CD4-positive, alpha-beta T cell treated with Interleukin-6 at 100 ng/mL for 8 hours (primary cell): ENCODE measurements at regions not wholly inside any gene's neighbourhood (a gene's known extent, or its start where the extent isn't known, plus 50 kb on each side); places are given as distances from the start of the nearest gene placed in this dataset.
A peak's percentile ranks its signal among the peaks of the same experiment; 100 is the strongest.

ENCODE experiments used
- DNase-seq: peaks from one replicate; pipeline ENCODE4 v3.0.0-alpha.2; 2020; ENCODE audit warnings: mixed read lengths, low spot score

DNA sequence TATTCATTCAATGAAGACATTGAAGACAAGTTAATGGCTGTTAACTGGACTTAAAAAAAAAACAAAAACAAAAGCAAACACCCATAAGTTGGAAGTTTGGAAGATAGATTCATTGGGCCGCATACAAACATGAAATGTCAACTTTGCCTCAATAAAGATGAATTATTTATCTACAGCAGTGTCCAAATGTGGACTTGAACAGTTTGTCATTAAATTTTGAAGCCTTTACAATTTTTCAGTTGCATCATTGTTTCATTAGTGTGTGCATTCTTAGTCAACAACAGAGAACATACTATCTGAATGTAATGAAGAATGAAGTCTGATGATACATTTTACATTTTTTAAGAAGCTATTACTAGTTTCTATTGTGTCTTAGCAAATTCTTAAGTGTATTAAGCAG lies 152.1 kb downstream of the SLIT2 start:
- DNase-seq: no peak

DNA sequence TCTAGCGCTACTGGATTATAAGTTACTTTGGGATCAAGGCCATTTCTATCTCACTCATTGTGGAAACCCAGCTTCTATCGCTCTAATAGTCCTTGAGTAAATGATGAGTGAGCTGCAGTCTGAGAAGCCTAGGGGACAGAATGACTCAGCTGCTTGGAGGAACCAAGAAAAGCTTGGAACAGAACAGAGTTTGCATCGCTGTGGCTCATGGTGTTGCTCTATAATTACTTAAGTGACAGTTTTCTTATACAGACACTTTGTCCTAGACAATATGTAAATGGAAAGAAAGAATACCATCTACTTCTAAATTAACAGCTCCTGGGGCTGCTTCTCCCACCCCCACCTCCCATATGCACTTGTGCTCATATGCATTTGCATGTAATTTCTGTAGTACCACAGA lies 156.9 kb downstream of the SLIT2 start:
- no peak for DNase-seq

DNA sequence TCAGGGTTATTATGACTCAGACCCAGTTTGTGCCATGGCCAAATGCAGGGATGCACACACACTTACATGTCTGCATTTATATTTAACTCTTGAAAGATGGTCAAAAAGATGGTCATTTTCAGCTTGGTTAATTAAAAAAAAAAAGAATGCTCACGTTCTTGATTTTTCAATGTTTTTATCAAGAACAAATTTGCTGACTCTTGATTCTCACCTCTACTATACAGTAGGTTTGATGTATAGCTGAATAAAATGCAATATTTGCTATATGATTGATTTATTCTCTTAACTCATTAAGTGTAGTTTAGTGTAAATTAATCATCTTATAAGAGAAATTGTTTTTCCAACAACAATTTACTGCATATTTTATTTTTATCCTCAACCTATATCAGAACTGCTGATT lies 160.4 kb downstream of the SLIT2 start:
- no peak for DNase-seq

DNA sequence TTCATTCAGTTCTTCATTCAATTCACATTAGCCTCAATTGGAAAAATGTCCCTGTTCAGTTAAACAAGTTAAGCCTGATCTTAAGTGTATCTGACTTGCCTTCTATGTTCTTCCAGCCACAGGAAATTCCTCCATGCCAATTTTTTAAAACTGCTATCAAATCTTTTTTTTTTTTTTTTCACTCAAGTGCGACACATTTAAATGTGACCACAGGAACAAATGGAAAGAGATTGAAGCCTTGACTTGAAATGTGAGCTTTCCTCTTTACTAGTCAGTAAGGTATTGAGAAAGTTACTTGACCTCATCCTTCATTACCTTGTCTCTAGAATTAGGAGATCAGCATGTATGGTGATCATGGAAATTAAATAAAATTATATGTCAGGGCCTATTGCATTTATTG lies 165.1 kb downstream of the SLIT2 start:
- no peak for DNase-seq

DNA sequence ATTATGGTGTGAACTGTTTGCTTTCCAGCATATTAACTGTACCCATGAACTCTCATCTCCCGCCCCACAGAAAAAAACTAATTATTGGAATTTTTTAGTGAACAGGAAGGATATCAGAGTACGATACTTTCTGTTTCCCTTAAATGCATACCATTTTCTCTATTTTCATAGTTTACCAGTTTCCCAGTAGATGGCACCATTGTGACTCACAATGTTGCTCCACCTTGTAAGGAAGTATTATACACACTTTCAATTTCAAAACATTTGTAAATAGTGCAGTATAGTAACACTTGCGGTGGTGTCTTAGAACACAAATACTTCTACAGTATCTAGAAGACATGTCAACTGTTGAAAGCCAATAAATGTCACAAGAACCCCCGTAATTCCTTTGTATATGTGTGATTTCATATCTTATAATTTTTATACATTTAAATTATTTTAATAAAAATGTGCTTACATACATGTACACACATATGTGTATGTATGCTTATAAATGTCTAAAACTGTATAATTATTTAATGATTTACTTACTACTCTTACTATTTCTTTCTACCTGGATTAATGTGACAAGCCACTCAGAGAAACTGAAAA lies 167.3 kb downstream of the SLIT2 start:
- peak; percentile 7 for DNase-seq

DNA sequence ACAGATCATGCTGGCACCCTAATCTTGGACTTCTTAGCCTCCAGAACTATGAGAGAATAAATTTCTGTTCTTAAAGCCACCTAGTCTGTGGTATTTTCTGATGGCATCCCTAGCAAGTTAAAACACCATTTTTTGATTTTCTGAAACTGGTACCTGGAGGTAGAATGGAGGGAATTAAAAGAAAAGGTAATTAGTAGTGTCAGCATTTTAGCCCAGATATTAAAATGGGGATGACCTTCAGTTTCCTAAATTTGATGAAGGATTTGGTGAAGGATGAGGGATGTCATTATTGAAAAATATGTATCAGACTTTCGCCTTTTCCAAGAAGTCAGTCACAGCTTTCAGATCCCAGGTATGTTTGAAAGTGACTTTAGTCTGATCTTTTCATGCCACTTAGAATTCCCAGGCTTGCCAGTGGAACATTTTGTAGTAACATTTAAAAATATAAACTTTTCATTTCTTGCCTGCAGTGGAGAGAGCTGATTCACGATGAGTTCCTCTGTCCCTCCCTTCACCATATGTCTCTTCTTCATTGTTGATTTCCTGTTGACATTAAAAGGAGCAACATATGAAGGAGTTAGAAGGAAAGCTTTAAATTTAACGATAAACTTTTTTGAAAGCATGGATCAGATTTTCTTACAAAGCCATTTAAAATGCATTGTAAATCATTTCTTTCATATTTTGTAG lies 169.4 kb downstream of the SLIT2 start:
- no peak for DNase-seq

DNA sequence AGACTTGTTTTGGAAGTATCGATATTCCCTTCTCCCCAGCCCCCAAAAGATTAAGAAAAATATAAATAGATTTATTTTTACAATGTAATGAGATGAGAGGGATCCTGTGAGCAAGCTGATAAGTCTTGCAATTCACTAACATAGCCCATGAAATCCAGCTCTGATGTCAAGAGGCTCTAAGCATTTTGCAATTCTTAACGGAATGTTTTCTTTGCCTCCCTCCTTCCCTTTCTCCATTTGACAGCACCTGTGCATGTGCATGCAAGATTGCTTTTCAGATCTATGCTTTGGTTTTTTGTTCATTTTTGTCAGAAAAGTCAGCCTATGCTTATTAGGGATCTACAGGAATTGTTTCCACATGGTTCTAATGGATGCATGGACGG lies 169.9 kb downstream of the SLIT2 start:
- no peak for DNase-seq

DNA sequence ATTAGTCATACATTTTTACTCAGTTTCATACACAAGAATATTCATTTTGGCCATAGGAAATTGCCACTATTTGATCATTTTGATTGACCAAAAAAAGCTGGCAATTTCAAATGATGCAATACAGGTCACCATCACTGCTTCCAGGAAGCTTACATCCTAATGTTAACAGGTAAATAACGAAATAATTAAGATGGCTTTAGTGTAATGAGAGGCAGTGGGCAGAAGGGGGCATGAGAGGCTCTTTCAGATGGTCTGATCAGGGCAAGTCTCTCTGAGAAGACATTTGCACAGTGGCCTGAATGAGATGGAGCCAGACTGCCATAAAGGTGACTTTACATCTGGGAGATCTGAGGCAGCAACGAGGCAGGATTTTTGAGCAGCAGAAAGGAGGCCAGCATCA lies 170.7 kb downstream of the SLIT2 start:
- DNase-seq: peak; percentile 9

DNA sequence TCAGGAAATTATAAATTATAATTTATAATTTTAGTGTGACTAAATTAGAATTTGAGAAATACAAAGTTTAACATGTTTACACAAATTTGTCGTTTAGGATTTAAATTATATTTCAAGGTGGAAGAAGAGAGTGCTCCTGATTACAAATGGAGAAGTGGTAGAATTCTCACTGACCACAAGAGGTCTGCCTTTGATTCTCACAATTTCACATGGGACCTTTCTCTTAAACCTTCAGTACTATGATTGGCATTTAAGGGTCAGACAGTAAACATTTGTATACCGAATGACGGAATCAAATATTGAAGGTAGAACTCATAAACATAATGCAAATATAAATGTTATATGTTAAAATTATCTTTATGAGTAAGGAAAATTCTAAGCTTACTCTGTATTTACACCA lies 171.7 kb downstream of the SLIT2 start:
- DNase-seq: no peak

DNA sequence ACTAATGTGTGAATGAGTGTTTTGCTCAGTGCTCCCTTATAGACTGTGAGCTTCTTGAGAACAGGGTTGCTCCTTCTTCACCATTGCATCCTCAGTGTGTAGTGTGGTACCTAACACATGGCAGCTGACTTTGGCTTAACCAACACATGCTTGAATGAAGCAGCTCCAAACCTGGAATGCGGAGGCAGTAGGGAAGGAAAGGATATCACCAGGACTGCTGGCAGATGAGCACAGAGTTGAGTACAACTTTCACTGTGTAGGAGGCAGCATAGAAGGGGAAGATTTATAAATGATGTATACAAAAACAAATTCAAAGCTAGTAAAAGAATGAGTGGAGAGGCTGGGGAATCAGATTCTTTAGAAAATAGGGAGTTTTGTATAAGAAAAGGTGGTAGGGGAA lies 174.3 kb downstream of the SLIT2 start:
- DNase-seq: no peak

DNA sequence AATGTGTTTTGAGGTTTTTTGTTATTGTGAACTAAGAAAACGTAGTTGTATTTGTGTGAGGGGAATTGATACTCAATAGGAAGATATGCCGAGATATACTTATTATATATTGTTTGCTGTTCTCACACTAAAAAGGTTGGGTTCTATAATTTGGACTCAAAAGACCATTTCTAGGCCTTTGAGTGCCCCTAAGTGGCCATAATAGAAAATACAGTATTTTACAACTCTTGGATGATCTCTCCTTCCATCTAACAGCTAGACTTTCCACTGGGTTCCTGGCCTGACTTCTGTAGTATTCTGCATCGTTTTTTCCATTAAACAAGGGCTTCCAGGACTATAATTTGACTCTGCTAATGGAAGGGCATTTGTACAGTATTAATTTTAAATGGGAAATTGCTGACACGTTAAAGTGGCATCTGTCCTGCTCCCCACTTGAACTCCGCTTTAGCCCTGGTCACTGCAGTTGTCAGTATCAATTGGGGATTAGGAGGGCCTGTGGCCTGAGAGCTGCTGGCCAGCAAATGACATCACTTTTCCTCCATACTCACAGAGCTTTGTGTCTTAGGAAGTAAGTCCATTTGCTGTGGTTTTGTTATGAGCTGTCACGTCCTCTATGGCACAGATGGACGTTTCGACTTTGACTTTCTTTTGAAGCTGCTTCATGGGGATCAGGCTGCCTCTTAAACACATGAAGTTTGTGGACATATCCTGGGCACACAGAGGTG lies 176.9 kb downstream of the SLIT2 start:
- no peak for DNase-seq

DNA sequence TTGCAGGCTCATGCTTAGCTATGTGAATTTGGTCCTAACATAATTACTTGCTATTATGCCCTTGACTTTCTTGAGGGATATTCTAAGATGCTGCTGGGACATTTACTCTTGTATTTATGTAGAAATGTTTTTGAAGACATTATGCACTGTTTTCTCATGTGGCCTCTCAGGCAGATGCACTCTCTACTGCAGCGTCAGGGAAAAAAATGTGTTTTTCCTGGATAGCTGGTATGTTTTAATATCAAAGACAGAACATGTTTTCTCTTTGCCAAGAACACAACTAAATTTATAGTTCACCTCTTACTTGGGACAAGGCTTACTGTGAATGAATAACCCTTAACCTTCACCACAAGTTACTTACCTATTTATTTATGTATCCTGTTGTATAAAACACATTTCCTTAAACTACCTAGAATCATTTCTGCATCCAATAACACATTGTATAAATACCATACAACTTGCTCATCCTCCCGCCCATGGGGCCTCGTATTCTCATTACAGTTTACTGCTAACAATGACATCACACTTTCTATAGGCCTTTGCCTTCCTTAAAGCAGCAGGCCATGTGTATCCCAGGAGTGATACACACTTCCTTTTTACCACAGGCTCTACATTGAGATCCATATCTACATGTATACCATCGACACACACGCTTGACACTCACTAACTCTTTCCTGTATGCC lies 178.7 kb downstream of the SLIT2 start:
- no peak for DNase-seq

DNA sequence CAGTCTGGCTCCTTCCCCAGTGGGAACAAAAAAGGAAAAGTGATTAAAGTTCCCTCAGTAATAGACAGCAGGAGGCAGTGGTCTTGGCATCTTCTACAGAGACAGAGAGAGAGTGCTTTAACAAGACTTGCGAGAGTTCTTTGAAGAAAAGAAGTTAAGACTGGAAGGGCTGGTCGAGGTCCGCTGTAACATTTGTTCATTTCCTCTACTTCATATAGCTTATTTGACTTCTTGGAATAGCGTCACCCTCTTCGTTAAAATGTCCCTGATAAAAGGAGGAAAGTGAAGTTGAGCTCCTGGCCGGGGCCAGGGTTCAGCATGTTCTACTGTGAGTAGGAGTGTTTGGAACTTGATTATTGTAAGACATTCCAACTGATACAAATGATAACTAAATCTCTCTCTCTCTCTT lies 179.8 kb downstream of the SLIT2 start:
- no peak for DNase-seq

DNA sequence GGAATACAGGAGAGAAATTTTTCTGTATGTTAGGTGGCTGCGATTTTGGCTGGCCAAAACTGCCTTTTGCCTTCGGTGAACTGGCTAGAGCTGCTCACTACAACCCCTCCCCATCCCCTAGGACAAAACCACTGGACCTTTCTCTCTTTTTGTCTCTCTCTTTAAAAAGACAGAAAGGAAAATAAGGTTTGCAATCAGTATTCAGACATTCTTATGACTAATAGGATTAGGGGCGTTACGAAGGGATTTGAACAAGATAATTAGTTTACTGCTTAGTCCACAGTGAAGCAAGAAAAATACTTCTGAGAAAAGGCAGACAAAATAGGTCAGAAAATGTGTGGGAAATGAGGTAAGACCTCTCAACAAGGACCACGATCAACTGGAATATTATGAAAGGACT lies 180.4 kb downstream of the SLIT2 start:
- no peak for DNase-seq

DNA sequence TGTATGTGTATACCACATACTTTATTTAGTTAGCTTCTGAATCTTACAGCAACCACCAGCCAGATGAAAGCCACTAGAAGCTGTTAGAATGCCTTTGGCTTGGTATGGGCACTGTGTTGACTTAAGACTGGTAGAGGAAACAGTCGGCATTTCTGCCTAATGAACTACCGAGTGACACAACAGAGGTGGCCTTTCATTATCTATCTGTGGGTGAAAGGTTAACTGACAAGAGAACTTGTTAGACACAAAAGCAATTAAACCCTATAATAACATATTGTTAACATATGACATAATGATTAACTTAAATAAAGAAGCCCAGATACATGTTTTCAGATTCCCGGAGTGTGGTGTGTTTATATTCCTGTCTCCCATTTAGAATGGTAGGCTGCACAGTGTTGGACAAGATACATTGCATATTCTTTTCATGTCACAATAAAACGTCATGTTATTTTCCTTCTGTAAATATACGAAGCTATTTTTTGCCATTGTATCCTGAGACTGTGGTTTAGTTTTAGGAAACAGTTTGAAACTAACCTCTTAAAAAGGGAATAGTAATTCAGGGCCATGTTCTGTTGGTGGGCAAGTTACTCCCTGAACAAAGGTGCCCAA lies 181.5 kb downstream of the SLIT2 start:
- DNase-seq: no peak

DNA sequence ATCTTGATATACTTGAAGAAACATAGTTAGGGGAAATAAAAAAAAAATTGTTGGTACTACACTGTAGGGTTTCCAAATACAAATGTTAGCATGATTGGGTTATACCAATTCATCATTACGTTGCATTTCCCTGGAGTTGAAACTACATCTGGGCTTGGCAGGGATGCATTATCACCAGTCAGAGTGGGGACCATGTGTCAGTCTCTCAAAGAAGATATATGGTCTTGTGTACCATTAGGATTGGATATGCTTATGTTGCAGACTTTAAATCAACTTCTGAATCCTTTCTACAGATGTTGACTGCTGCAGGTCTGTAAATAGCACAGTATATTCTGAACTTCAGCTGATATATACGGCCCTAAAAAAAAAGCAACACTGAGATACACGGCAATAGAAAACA lies 188.5 kb downstream of the SLIT2 start:
- DNase-seq: no peak

DNA sequence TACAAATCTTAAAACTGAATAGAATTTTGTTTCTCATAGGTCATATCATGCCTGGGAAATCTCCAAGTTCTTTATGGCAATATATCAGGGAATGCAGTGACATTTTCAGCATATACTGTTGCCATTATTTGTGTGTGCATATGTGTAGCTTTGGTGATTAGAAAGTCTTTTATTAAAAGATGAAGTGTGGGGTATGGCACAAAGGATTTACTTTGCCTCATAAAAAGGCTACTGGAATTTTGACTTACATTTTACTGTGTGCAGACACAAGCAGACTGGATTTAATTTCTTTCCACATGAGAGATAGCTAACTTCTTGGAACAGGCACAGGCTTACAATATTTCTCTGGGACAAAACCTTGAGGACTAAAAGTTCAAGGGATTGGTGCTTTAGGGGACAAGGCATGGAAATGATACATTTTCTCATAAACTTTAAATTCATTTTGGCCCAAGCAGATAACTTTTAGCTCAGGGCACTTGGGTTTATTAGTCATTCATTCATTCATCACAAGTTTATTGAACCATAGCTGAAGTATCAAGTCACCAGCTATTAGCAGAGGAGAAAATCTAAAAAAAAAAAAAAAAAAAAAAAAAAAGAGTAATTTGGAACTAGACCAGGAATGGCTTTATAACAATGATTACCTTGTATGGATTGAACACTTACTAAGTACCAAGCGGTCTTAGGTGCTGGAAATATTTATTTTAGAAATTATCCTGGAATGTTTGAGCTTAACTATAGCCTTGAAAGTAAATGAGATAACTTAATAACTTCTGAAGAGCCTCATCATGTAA lies 191.5 kb downstream of the SLIT2 start:
- DNase-seq: no peak

DNA sequence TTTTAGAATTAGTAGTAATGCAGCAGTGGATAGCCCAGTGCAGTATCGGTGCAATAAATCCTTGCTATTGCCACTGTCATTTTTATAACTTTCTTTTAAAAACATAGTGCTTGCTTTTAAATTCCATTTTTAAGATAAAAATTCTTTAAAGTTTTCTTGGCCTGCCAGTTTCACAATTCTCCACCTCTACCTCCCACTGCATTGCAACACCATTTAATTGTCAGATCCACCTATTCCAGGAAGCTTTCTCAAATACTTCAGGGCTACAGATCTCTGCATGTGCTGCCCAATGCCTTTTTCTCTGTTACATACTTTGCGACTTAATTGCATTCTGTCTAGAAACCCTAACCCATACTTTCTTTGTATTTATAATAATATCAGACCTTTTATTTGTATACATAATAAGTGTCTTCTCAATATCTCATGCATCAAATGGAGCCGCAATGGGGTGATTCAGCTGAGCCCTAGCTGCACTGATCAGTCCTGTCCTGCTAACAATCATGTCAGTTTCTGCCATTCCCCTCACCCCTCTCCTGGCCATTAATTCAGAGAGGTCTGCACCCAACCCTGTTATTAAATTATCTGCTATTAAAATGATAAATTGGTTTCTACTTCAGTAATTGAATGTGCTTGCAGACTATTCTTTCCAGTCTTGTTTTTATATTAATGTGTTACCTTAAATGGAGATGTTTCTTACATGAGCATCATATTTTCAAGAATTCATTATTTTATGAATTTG lies 193.1 kb downstream of the SLIT2 start:
- DNase-seq: no peak

DNA sequence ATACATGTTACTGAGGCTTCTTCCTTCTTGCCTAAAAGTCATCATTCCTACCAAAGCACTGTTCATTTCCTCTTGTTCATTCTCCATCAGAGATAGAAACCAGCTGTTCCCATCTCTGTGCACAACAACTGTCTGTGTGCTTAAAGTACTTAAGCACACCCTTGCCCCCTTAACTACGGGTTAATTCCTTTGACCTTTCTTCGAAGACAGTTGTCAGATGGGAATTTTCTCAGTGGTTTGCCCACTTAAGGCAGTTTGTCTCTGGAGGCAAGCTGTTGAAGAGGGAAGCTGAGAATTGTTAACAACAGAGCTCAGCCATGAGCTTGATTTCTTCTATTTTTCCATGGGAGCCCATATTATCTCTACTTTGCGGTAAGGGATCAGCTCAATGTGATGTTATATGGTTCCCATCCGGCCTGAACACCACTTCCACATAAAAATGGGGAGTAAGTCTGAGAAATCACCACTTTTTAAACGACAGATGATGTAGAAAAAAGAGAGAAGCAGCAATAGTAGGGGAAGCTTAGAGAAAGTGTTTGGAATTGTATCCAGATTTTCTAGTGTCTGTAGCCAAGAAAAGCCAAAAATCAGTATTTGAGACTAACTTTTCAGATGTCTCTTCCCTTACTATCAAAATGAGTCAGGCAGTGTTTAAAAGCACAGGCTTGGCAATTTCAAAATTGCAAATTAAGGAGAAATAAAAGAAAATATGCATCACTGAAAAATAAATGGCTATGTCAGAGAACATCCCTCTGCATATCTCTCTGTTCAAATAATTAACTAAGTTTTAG lies 194.4 kb downstream of the SLIT2 start:
- DNase-seq: no peak

DNA sequence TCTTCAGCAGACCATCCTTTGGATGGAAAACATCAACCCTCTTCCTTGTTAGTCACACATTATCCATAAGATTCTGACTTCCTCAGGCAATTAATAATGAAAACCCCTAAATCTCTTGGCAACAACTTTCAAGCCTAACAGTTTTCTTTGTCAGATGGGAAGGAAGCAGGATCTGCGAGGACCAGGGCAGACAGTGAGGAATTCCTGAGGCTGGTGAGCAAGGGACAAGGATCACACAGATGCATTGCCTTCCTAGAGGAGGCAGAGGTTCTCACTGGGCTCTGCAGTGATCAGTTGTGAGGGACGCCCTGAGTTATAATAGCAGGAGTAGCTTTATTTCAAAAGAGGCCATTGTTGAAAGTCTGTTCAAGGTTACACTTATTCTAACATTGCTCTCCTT lies 195.4 kb downstream of the SLIT2 start:
- no peak for DNase-seq
